GM12878 (cell line): ENCODE measurements at regions not wholly inside any gene's neighbourhood (a gene's known extent, or its start where the extent isn't known, plus 50 kb on each side); places are given as distances from the start of the nearest gene placed in this dataset.

ENCODE experiments used
- EGR1 ChIP-seq, 2 experiments: IDR thresholded peaks; 1 replicate in 1 of 2; 2 replicates in 1 of 2; pipeline ENCODE4 v1.6.1; 2011 to 2012; ENCODE audit warnings: low read depth in 2 of 2, low read length in 2 of 2, borderline replicate concordance in 1 of 2, mild to moderate bottlenecking in 1 of 2, moderate library complexity in 1 of 2
- EP300 ChIP-seq, 2 experiments: fragments of 150-350 bp in 1 of 2; IDR thresholded peaks; 2 replicates each; pipeline ENCODE4 v1.6.1; 2011 to 2012; ENCODE audit warnings: low read depth in 2 of 2, low read length in 2 of 2, borderline replicate concordance in 1 of 2, improper control_type of control experiment in 1 of 2, inconsistent platforms in 1 of 2; ENCODE audit not compliant: control insufficient read depth in 1 of 2
- FOS ChIP-seq: IDR thresholded peaks from 3 replicates; pipeline ENCODE4 v1.6.1; 2011; ENCODE audit warnings: borderline replicate concordance; ENCODE audit not compliant: insufficient read length; ENCODE audit errors: extremely low read depth
- NFYB ChIP-seq: IDR thresholded peaks from 2 replicates; pipeline ENCODE4 v1.6.1; 2011; ENCODE audit warnings: low read depth, mild to moderate bottlenecking, low read length, improper control_type of control experiment, moderate library complexity; ENCODE audit not compliant: insufficient read depth
- POLR2A ChIP-seq: IDR thresholded peaks from 2 replicates; pipeline ENCODE4 v1.6.1; 2011; ENCODE audit warnings: low read depth, mild to moderate bottlenecking, low read length
- POLR2AphosphoS2 ChIP-seq: IDR thresholded peaks from 2 replicates; pipeline ENCODE4 v1.6.1; 2011; ENCODE audit warnings: low read depth, mild to moderate bottlenecking, low read length, improper control_type of control experiment, moderate library complexity
- POLR2AphosphoS5 ChIP-seq: IDR thresholded peaks from 2 replicates; pipeline ENCODE4 v1.6.1; 2011; ENCODE audit warnings: mild to moderate bottlenecking, low read length, inconsistent platforms
- RCOR1 ChIP-seq: conservative IDR thresholded peaks from 2 replicates; pipeline ENCODE4 v1.6.1; 2012; ENCODE audit warnings: low read depth, low read length, improper control_type of control experiment
- ZSCAN29 ChIP-seq: fragments of 450-650 bp; IDR thresholded peaks from 2 replicates; pipeline ENCODE4 v1.6.1; 2017; ENCODE audit warnings: mild to moderate bottlenecking, moderate library complexity
- TF ChIP-seq, protein P1 (sequence below), 3 experiments: IDR thresholded peaks in 2 of 3; conservative IDR thresholded peaks in 1 of 3; 2 replicates each; pipeline ENCODE4 v1.5.1; 2011; ENCODE audit warnings: low read depth in 3 of 3, low read length in 3 of 3, mild to moderate bottlenecking in 3 of 3, control low read depth in 2 of 3, moderate library complexity in 2 of 3, inconsistent platforms in 1 of 3, mixed read lengths in 1 of 3; ENCODE audit not compliant: control insufficient read depth in 2 of 3, insufficient read depth in 1 of 3; ENCODE audit errors: extremely low read depth in 1 of 3
- TF ChIP-seq, protein P2 (sequence below): fragments of 450-650 bp; IDR thresholded peaks from 2 replicates; pipeline ENCODE4 v1.6.1; 2018; ENCODE audit warnings: mild to moderate bottlenecking, low read depth, moderate library complexity; ENCODE audit not compliant: partially characterized antibody
- TF ChIP-seq, protein P3 (sequence below): IDR thresholded peaks from 2 replicates; pipeline ENCODE4 v1.6.1; 2011; ENCODE audit warnings: mild to moderate bottlenecking, low read depth, low read length, moderate library complexity; ENCODE audit not compliant: insufficient replicate concordance

DNA sequence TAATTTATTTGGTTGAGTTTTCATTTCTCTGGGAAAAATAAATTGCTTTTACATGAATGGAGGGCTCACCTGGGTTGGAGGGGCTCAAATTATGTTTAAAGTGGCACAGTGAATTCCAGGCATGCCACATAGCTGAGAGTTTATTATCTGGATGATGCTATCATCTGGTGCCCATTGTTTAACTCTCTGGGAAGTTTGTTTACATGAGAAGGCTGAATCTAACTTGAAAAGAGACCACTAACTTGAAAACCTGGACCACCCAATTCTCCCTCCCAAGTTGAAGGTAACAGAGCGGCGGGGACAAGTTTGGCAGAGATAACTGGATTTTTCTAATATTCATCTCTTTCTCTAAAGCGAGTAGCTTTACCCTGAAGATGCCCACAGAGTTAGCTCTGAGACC, 321.5 kb upstream of the GHITM start:
- TF ChIP-seq POLR2A = no peak
- TF ChIP-seq, protein P1, sequence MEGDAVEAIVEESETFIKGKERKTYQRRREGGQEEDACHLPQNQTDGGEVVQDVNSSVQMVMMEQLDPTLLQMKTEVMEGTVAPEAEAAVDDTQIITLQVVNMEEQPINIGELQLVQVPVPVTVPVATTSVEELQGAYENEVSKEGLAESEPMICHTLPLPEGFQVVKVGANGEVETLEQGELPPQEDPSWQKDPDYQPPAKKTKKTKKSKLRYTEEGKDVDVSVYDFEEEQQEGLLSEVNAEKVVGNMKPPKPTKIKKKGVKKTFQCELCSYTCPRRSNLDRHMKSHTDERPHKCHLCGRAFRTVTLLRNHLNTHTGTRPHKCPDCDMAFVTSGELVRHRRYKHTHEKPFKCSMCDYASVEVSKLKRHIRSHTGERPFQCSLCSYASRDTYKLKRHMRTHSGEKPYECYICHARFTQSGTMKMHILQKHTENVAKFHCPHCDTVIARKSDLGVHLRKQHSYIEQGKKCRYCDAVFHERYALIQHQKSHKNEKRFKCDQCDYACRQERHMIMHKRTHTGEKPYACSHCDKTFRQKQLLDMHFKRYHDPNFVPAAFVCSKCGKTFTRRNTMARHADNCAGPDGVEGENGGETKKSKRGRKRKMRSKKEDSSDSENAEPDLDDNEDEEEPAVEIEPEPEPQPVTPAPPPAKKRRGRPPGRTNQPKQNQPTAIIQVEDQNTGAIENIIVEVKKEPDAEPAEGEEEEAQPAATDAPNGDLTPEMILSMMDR (IDR thresholded peaks at IDR 0.05 in 2 of 3, conservative IDR thresholded peaks at IDR 0.05 in 1 of 3; ENCODE audit: control insufficient read depth in 2 of 3, extremely low read depth in 1 of 3, insufficient read depth in 1 of 3, low read depth in 3 of 3, low read length in 3 of 3) = no peak
- TF ChIP-seq EGR1 (IDR thresholded peaks at IDR 0.05; ENCODE audit: borderline replicate concordance in 1 of 2, low read depth in 2 of 2, low read length in 2 of 2) = no peak
- TF ChIP-seq NFYB = no peak
- TF ChIP-seq FOS = no peak
- no peak for TF ChIP-seq ZSCAN29
- no peak for TF ChIP-seq POLR2AphosphoS2
- no peak for TF ChIP-seq POLR2AphosphoS5
- TF ChIP-seq RCOR1 = no peak
- TF ChIP-seq, protein P2, sequence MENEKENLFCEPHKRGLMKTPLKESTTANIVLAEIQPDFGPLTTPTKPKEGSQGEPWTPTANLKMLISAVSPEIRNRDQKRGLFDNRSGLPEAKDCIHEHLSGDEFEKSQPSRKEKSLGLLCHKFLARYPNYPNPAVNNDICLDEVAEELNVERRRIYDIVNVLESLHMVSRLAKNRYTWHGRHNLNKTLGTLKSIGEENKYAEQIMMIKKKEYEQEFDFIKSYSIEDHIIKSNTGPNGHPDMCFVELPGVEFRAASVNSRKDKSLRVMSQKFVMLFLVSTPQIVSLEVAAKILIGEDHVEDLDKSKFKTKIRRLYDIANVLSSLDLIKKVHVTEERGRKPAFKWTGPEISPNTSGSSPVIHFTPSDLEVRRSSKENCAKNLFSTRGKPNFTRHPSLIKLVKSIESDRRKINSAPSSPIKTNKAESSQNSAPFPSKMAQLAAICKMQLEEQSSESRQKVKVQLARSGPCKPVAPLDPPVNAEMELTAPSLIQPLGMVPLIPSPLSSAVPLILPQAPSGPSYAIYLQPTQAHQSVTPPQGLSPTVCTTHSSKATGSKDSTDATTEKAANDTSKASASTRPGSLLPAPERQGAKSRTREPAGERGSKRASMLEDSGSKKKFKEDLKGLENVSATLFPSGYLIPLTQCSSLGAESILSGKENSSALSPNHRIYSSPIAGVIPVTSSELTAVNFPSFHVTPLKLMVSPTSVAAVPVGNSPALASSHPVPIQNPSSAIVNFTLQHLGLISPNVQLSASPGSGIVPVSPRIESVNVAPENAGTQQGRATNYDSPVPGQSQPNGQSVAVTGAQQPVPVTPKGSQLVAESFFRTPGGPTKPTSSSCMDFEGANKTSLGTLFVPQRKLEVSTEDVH = no peak
- TF ChIP-seq EP300 (IDR thresholded peaks at IDR 0.05; ENCODE audit: borderline replicate concordance in 1 of 2, control insufficient read depth in 1 of 2, low read depth in 2 of 2, low read length in 2 of 2) = no peak
- TF ChIP-seq, protein P3, sequence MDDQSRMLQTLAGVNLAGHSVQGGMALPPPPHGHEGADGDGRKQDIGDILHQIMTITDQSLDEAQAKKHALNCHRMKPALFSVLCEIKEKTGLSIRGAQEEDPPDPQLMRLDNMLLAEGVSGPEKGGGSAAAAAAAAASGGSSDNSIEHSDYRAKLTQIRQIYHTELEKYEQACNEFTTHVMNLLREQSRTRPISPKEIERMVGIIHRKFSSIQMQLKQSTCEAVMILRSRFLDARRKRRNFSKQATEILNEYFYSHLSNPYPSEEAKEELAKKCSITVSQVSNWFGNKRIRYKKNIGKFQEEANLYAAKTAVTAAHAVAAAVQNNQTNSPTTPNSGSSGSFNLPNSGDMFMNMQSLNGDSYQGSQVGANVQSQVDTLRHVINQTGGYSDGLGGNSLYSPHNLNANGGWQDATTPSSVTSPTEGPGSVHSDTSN = no peak
